ENCODE measurements at regions not wholly inside any gene's neighbourhood (a gene's known extent, or its start where the extent isn't known, plus 50 kb on each side); places are given as distances from the start of the nearest gene placed in this dataset.

GRCh38 chr5:97355775-97356174, 172.7 kb upstream of the RIOK2 start:
- H3K4me2 ChIP-seq: no peak overlapping the region
- no peak overlapping the region for H2AFZ ChIP-seq (ENCODE audit: low read depth)
- no peaks in the 10 kb centered on the region for H3K79me2 ChIP-seq (ENCODE audit: insufficient read depth, low read depth)
- H3K4me3 ChIP-seq (IDR thresholded peaks at IDR 0.05; ENCODE audit: insufficient read depth, low read depth, low read length): no peak overlapping the region
- no peaks in the 10 kb centered on the region for H3K36me3 ChIP-seq (ENCODE audit: insufficient read depth)
- no peaks in the 10 kb centered on the region for H3K27me3 ChIP-seq (ENCODE audit: insufficient read depth, low read depth)
- H3K4me1 ChIP-seq (ENCODE audit: low read depth, poor library complexity, severe bottlenecking): no peaks in the 10 kb centered on the region
- H3K9ac ChIP-seq: no peak overlapping the region
- H3K27ac ChIP-seq: no peak overlapping the region
- H4K20me1 ChIP-seq (ENCODE audit: insufficient read depth): no peaks in the 10 kb centered on the region
- TF ChIP-seq CTCF (conservative IDR thresholded peaks at IDR 0.05; ENCODE audit: low read depth, low read length): no peak

- no peak overlapping the region for H2AFZ ChIP-seq (ENCODE audit: low read depth)
- no peaks in the 10 kb centered on the region for H3K27me3 ChIP-seq (ENCODE audit: insufficient read depth, low read depth)
- no peaks in the 10 kb centered on the region for H3K79me2 ChIP-seq (ENCODE audit: insufficient read depth, low read depth)
- H3K9ac ChIP-seq: no peak overlapping the region
- no peak overlapping the region for H3K27ac ChIP-seq
- no peak for TF ChIP-seq CTCF (conservative IDR thresholded peaks at IDR 0.05; ENCODE audit: low read depth, low read length)
- H3K4me2 ChIP-seq: no peak overlapping the region
- no peaks in the 10 kb centered on the region for H3K4me1 ChIP-seq (ENCODE audit: low read depth, poor library complexity, severe bottlenecking)
- no peaks in the 10 kb centered on the region for H4K20me1 ChIP-seq (ENCODE audit: insufficient read depth)
- H3K36me3 ChIP-seq (ENCODE audit: insufficient read depth): no peaks in the 10 kb centered on the region
- no peak overlapping the region for H3K4me3 ChIP-seq (IDR thresholded peaks at IDR 0.05; ENCODE audit: insufficient read depth, low read depth, low read length)
Measured at GRCh38 chr5:97363577-97363976, 180.5 kb upstream of the RIOK2 start.

GRCh38 chr5:97364731-97365130, 181.7 kb upstream of the RIOK2 start:
- Histone ChIP-seq H4K20me1 (ENCODE audit: insufficient read depth) (no peaks in the 10 kb centered on the region), H3K27ac (no peak overlapping the region), H3K36me3 (ENCODE audit: insufficient read depth) (no peaks in the 10 kb centered on the region), H3K4me1 (ENCODE audit: low read depth, poor library complexity, severe bottlenecking) (no peaks in the 10 kb centered on the region), H3K4me3 (IDR thresholded peaks at IDR 0.05; ENCODE audit: insufficient read depth, low read depth, low read length) (no peak overlapping the region), H3K79me2 (ENCODE audit: insufficient read depth, low read depth) (no peaks in the 10 kb centered on the region), H3K27me3 (ENCODE audit: insufficient read depth, low read depth) (no peaks in the 10 kb centered on the region), H2AFZ (ENCODE audit: low read depth) (no peak overlapping the region), H3K9ac (no peak overlapping the region), H3K4me2 (no peak overlapping the region)
- no peak for TF ChIP-seq CTCF (conservative IDR thresholded peaks at IDR 0.05; ENCODE audit: low read depth, low read length)

- Histone ChIP-seq H3K27me3 (ENCODE audit: insufficient read depth, low read depth) (no peaks in the 10 kb centered on the region), H4K20me1 (ENCODE audit: insufficient read depth) (no peaks in the 10 kb centered on the region), H3K4me1 (ENCODE audit: low read depth, poor library complexity, severe bottlenecking) (no peaks in the 10 kb centered on the region), H3K4me2 (no peak overlapping the region), H3K9ac (no peak overlapping the region), H3K36me3 (ENCODE audit: insufficient read depth) (no peaks in the 10 kb centered on the region), H3K79me2 (ENCODE audit: insufficient read depth, low read depth) (no peaks in the 10 kb centered on the region), H3K27ac (no peak overlapping the region), H2AFZ (ENCODE audit: low read depth) (no peak overlapping the region), H3K4me3 (IDR thresholded peaks at IDR 0.05; ENCODE audit: insufficient read depth, low read depth, low read length) (no peak overlapping the region)
- TF ChIP-seq CTCF (conservative IDR thresholded peaks at IDR 0.05; ENCODE audit: low read depth, low read length): no peak
Measured at GRCh38 chr5:97365163-97365845, 182.3 kb upstream of the RIOK2 start.

Data from KMS-11 (cell line).